GM21528 (cell line): ENCODE measurements at regions not wholly inside any gene's neighbourhood (a gene's known extent, or its start where the extent isn't known, plus 50 kb on each side); places are given as distances from the start of the nearest gene placed in this dataset.
"Not testable (repeated sequence)": the region's sequence is repeated elsewhere in the genome, so short reads cannot be mapped to it uniquely, and the experiment has no call there.

Source experiments
- ATAC-seq: cut with Tn5 transposase; IDR thresholded peaks from one replicate; pipeline ENCODE4 v1.9.1; 2021; ENCODE audit warnings: mild to moderate bottlenecking, moderate library complexity; ENCODE audit not compliant: unreplicated experiment, low FRiP score

- no peak for ATAC-seq
These were observed 547.4 kb upstream of the AGA start for GRCh38 chr4:177989503-177990201.

- ATAC-seq = no peak
These were observed 560.9 kb upstream of the AGA start for GRCh38 chr4:178003098-178003657.

GRCh38 chr4:178010596-178010995, 568.4 kb upstream of the AGA start:
- ATAC-seq = no peak

GRCh38 chr4:178015046-178015445, 572.8 kb upstream of the AGA start:
- not testable (repeated sequence) for ATAC-seq

GRCh38 chr4:178026999-178027398, 584.8 kb upstream of the AGA start:
- ATAC-seq = no peak

DNA sequence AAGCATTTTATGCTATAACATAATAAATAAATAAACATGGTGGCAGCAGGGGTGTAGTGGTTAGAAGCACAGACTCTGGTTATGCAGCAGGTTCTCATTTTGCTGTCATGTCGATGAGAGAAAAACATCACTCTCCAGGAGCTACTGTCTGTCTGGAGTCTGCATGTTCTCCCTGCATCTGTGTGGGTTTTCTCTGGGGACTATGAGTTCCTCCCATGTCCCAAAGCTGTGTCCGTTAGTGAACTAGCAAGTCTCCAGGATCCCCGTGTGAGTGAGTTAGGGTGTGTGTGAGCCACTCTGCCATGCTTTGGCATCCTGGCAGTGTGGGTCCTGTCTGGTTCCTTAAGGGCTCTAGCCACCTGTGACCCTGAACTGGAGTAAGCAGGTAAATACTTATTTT, 585.6 kb upstream of the AGA start:
- no peak for ATAC-seq

DNA sequence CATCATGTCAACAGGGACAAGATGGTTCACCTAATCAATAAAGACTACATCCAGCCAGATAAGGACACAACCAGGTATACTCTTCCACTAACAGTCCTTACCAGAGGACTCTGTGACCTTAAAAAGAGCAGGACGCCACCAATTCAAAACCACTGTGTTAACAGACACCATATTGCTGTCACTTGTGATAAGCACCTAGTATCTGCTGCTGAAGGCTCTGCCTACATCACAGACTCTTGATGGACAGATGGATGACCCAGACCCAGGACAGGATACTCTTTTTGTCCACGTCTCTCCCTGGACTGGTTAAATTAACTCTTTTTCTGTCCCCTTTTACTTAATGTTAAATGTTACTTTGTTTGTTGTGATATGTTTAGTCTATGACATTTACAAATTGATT, 586.2 kb upstream of the AGA start:
- ATAC-seq = no peak

- ATAC-seq = no peak
These were observed 595.4 kb upstream of the AGA start for GRCh38 chr4:178037459-178038214.

DNA sequence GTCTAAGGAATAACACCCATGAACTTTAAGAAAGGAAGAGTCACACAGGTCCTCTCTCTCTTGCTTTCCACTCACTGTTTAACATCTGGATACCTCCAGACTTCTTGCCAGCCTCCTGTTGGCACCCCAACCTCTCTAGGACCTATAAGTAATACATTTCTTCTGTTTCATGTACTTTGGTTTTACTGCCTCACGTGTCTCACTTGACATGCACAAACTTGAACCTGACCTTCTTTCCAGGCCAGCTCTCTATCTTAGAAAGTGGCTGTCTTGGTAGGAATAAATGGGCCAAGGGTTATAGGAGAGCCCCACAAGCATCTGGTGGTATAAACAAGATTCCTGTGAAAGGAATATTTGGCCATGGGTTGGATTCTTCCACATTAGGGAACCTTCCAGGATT, 614.8 kb upstream of the AGA start:
- ATAC-seq = no peak

DNA sequence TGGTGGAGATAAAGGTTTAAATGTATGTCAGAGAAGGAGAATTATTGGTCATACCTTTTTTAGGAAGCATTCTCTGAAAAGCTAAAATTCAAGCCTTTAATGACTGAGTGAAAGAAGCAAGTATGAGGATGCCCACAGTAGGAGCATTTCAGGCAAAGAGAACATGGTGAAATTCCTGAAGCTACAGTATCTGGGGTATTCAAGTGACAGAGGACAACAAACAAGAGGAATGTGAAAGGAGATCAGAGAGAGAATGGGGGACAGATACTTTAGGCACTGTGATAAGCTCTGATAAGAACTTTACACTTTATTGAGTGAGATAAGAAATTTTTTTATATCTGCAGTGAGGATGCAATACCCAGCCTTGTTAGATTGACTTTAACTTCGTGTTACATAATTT, 621.3 kb upstream of the AGA start:
- ATAC-seq = no peak

DNA sequence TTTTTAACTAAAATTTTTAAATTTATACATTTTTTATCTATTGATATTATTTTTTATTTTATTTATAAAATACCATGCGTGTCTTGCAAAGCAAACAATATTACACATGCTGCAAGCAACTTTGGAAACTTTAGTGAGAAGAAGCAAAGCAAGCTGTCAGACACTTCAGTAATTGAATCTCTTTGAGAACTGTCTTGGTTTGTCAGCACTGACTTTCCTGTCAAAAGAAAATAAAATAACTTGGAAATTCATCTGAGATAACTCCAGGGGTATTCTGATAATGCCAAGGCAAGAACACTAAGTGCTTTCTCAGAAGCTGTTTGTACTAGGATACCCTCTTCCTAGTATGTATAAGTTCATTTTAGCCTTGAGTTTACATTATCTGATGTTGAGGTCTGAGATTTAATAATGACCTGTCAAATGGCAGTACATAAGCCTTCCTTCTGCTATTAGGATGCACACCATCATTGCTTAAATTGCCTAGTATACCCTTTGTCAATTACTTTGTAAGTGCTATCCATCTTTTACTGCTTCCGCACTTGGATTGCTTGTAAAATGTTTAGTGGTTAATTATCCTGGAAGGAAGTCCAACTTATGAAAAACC, 624.2 kb upstream of the AGA start:
- ATAC-seq = no peak

DNA sequence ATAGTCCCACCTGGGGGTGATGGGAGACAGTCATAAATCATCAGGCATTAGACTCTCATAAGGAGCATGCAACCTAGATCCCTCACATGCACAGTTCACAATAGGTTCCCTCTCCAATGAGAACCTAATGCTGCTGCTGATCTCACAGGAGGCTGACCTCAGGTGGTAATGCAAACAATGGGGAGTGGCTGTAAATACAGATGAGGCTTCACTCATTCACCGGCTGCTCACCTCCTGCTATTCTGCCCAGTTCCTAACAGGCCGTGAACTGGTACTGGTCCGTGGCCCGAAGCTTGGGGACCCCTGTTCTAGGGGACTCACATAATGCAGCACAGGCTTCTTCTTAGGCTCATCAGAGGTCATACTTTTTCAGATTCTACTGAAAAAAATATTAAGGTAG, 625.9 kb upstream of the AGA start:
- ATAC-seq = no peak

GRCh38 chr4:178070163-178070562, 627.9 kb upstream of the AGA start:
- no peak for ATAC-seq

DNA sequence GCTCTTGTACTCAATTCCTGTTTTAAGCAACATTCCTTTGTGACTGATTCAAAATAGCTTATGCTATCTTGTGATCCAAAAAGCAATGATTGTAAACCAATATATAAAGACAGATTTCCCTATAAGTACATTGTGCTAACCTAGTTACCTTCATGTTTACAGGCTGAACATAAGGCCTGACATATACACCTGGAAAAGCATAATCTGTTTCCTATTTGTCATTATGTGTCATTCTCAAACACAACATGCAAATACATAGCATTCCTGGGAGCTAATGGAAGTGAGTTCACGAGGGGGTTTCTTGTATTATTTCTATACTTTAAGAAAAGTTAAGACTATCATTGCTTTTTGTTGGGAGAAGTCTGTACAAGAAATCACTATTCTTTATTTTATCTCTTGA, 638.1 kb upstream of the AGA start:
- no peak for ATAC-seq

DNA sequence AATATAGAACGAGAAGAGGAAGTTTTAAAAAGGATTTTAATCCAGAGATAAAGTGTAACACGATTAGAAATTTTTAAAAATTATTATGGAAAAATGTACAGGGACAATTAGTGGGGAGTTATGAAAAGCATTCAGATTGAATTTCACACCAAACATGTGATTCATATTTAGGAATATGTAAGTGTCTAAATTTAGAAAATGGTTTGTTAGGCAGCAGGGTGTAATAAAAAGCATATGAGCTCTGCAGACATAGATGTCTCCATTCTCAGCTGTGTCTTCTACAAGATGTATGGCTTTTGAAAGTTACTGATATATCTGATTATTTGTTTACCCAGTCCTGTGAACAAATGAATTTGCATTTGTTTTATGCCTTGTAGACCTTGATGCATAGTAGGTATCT, 638.9 kb upstream of the AGA start:
- ATAC-seq = no peak

- no peak for ATAC-seq
These were observed 639.7 kb upstream of the AGA start for GRCh38 chr4:178081896-178082295.

GRCh38 chr4:178082906-178083305, 640.7 kb upstream of the AGA start:
- no peak for ATAC-seq

- no peak for ATAC-seq
These were observed 641.7 kb upstream of the AGA start for GRCh38 chr4:178083968-178084367.

DNA sequence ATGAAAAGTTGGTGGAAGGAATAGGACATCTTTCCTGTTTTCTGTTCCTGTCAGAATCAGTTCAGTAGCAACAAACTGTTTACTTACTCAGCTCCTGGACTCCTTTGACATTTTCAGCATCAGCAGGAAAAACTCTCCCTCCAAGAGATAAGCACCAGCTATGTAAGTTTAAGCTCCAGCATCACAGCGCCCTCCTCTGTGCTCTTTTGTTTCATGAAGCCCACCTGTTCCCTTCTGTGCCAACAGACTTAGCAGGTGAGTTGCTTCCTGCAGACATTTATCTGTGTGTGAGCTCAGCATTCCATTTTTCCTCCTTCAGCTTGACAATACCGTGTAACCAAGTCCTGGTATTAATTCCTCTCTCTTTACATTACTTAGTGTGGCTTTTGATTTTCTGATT, 644.1 kb upstream of the AGA start:
- no peak for ATAC-seq

DNA sequence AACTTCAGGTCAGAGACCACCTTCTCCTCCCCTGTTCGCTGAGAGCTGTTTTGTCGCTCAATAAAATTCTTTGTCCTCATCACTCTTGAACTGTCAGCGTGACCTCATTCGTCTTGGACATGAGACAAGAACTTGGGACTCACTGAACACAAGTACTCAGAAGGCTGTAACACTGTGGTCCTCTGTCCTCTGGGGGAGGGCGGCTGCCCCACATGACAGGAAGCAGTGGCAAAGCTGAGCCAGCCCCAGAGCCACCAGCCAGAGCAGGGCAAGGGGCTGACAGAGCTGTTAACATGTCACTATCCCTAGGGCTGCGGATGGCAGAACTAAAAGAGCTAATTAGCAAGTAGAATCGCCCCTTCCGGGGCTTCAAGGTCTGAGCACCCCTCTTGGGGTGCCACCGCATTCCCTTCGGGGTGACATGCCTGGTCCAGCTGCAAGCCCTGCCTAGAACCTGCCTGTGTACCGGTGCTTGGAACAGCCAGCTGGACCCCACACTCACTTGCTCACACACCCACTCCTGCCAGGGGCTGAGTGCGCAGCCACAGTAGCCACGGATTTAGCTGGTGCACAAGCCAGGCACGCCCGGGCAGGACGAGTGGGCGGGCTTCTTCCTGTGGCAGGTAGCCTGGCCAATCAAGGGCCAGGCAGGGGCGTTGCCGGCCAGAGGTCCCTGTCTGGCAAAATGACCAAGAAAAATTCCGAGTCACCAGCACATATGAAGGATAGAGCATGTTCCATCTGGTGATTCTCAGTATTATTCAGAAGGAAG, 648.6 kb upstream of the AGA start:
- ATAC-seq = no peak

DNA sequence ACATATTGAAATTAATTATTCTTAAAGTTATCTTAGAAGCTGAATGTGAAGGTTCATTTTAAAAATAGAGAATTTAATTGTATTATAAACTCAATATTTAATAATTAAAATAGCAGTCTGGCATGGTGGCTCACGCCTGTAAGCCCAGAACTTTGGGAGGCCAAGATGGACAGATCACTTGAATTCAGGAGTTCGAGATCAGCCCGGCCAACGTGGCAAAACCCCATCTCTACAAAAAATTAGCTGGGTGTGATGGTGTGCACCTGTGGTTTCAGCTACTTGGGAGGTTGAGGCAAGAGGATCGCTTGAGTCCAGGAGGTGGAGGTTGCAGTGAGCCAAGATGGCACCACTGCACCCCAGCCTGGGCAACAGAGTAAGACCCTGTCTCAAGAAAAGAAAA, 659.9 kb upstream of the AGA start:
- no peak for ATAC-seq
